GM19438 (cell line): ENCODE measurements at regions not wholly inside any gene's neighbourhood (a gene's known extent, or its start where the extent isn't known, plus 50 kb on each side); places are given as distances from the start of the nearest gene placed in this dataset.
"Not testable (repeated sequence)": the region's sequence is repeated elsewhere in the genome, so short reads cannot be mapped to it uniquely, and the experiment has no call there.

ENCODE experiments used
- ATAC-seq: cut with Tn5 transposase; IDR thresholded peaks from one replicate; pipeline ENCODE4 v1.9.1; 2021; ENCODE audit warnings: low read depth; ENCODE audit not compliant: unreplicated experiment

DNA sequence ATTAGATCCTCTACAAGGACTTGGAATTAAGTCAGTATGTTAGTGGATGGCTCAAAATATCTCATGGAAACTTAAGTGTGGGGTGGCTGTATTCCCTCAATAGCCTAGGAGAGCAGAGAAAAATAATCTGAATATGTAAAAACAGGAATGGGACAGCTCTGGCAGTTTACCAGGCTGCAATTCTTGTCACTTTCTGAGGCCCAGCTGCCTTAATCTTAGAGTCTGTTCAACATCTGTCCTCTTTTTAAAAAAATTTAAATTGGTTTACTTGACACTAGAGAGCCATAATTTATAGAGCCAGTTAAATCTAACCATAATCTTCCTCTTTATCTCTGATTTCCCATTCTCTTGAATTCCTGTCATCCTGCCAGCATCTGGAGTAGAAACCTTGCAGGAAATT, 109.2 kb upstream of the CXCL13 start:
- no peak for ATAC-seq

DNA sequence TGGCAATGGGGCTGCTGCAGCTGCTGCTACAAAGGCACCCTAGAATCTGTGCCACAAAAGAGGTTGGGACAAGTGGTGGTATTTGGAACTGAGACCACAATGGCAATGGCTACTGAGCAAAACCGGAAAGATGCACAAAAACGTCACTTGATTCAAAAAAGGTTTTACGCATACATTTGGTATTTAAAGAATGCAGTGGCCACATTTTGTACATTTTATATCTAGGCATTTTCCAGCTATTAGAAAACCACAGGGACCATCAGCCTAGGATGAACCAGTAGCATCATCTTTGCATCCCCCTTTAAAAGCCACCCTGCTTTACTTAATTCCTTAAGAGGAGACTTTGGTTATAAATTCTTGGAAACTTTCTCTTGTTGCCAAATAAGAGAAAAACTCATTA, 104.8 kb upstream of the CXCL13 start:
- ATAC-seq: no peak

DNA sequence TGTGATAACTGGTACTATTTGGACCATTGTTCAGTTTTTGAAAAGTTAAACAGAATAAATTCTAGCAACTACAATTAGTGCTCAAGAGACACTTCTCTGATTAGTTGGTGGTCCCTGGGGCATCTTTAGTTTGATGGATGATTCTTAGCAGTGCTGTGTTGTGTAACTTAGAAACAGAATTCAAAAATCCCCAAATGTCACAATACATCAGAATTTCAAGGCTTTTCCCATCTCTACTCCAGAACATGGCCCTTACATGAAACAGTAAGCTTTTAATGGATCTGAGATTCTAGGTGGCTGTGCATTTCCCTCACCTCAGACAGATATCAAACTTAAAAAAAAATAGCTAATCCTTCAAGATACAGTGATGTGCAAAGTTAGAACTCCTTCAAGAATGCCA, 104.4 kb upstream of the CXCL13 start:
- ATAC-seq: no peak

DNA sequence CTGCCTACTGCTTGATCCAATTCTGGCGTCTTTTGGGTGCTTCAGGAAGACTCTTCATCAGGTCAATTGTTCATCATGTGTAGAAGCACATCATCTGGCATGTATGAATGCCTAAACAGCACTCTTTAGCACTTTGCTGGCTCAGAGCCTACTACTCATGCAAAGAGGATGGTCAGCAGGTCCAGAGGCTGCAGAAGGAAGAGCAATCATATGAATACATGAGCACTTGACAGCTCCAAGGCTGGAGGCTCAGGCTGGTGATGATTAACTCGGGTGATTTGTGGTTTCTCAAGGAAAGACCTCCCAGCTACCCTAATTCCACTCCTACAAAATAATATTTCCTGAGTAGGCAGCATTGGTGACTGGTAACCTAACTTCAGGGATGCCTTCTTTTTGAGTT, 103.8 kb upstream of the CXCL13 start:
- no peak for ATAC-seq

DNA sequence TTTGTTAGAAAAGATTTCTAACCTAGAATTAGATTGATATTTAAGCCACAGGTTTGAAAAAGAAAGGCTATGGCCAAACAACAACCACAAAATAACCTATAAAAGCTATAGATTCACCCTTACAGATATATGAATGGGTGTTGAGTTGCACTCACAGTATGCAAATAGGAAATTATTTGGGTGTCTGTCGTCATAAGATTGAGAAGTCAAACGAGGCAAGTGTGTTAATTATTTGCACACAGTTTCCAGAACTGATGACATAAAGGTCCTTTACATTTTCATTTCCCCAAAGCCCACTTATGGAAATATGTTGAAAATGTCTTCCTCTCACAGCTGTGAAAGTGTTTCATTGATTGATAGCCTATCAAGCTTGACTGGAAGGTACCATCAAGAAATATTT, 101.2 kb upstream of the CXCL13 start:
- no peak for ATAC-seq

DNA sequence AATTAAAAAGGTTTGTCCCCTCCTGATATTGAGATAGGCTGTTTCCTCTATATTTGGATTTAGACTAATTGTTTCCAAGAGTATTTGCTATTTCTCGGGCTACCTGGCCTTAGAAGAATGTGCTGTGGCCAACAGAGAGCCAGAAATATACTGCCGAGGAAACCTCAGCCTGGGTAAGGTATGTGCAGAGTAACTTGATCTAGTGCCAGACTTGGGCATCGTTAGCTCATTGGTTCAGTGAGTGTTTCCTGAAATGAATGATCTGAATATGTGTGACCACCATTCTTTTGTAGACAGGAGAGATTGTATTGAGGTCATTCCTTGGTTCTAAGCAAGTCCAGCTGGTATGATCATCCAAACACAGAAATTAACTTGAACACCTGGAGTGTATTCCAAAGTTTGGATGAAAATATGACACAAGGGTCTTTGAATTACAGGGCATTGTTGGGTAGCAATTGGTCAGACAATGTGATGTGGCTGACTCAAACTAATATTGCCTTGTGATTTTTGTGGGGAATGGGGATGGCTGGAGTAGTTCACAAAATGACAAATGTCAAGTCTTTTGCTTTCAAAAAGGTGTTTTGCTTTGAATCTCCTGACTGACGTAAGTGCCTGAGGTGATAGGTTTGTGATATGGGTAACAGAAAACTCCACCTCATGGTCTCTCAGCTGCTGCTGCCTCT, 100.2 kb upstream of the CXCL13 start:
- no peak for ATAC-seq

DNA sequence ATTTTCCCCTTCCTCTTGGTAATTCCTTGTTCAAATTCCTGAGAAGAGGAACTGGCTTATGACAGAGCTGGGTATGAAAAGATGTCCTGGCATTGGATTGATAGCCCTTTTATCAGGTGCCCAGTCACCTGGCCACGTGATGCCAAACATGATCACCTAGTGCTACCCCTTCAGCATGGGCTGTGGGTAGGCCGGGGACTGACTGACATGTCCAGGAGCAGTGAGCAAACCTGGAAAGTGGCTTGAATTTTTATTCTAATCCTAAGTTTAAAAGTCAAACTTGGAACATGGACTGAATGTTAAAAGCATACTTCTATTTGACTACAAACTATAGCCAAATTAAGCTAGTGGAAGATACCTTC, 99.7 kb upstream of the CXCL13 start:
- no peak for ATAC-seq

DNA sequence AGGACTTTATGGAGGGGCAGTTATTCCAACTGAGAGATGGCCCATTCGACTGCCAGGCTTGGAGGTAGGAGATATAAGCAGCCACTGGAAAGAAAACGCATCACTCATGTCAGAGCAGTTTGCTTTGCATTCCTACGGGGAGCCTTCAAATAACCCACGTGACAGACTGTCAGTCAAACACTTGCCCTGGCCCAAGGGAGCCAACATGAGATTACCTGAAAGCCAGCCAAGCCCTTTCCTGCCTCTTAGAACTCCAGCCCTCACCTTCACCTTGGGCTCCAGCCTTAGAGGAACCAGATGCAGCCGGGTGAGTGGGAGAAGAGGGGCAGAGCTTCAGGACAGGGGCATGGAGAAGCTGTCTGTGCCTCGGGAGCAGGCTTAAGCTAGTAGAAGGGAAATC, 95.3 kb upstream of the CXCL13 start:
- ATAC-seq: no peak

DNA sequence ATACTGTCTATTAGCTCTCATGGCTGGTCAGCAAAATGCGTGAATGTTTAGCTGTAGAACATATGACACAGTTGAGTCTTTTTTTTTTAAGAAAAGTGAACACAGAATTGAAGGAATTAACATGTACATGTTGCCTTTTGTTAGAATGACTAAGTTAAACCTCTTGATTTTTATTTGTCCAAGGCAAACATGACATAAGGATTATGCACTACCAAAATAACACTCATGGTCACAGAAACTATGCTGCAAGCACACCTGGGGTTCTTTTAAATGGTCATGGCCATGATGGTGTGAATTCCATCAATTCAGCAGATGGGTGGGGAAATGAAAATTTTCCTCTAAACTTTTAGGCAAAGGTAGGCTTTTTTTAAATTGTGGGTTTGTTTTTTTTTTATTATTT, 80.1 kb upstream of the CXCL13 start:
- ATAC-seq: no peak

DNA sequence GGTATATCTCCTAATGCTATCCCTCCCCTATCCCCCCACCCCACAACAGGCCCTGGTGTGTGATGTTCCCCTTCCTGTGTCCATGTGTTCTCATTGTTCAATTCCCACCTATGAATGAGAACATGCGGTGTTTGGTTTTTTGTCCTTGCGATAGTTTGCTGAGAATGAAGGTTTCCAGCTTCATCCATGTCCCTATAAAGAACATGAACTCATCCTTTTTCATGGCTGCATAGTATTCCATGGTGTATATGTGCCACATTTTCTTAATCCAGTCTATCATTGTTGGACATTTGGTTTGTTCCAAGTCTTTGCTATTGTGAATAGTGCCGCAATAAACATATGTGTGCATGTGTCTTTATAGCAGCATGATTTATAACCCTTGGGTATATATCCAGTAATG, 77.7 kb upstream of the CXCL13 start:
- not testable (repeated sequence) for ATAC-seq

DNA sequence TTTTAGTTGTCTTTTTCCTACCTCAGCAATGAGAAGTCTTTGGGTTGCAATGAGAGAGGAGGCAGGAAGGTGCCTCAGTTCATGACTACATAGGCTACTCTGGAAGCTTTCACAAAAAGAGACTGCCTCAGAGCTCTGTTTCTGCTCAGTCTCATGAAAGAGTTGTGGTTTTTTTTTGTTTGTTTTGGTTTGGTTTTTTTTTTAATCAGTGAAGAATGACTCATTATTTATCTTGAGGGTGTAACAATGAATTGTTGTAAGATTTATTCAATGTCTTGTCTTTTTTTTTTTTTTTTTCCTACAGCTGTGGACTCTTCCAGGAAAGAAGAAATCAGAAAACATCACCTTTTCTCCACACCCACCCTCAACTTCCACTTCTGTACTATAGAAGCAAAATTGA, 67.5 kb upstream of the CXCL13 start:
- ATAC-seq: no peak

DNA sequence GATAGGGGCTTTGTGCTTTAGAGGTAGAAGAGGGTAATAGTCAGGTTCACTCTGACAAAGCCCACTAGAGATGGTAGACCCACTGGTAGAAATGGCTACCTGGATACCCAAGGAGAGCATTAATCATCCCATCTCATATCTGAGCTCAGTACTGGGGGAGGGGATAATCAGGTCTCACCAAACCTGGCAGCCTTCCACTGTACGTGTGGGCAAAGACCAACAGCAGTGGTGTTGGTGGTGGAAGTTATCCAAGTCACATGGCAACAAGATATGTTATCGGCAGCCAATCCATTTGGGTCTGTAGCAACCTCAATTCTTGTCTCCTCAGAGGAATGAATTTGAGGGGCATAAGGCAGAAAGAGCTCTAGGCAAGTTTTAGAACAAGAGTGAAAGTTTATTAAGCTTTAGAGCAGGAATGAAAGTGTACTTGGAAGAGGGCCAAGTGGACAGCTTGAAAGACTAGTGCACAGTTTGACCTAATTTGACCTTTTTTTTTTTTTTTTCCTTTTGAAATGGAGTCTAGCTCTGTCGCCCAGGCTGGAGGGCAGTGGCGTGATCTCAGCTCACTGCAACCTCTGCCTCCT, 67.0 kb upstream of the CXCL13 start:
- ATAC-seq: no peak
